MV-4-11 (cell line): ENCODE measurements at regions not wholly inside any gene's neighbourhood (a gene's known extent, or its start where the extent isn't known, plus 50 kb on each side); places are given as distances from the start of the nearest gene placed in this dataset.

Experiments
- DNase-seq: peaks from one replicate; lab custom pipeline; 2025; lab: John Stamatoyannopoulos, UW

DNA sequence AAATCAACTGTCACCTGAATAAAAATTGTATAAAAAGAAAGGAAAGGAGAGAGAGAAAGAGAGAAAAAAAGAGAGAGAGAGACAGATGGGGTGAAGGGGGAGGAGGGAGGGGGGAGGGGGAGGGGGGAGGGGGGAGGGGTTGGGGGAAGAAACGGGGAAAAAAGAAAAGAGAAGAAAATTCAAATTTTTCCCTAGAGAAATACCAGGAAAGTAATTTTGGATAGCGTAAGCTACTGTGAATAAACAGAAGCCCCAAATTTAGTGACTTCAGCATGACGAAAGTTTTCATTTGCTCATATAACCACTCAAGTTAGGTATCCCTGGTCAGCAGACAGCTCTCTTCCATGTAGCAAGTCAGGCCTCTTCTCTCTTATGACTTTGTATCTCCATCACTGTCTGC, 289.4 kb upstream of the MYOCD start:
- no peak for DNase-seq

DNA sequence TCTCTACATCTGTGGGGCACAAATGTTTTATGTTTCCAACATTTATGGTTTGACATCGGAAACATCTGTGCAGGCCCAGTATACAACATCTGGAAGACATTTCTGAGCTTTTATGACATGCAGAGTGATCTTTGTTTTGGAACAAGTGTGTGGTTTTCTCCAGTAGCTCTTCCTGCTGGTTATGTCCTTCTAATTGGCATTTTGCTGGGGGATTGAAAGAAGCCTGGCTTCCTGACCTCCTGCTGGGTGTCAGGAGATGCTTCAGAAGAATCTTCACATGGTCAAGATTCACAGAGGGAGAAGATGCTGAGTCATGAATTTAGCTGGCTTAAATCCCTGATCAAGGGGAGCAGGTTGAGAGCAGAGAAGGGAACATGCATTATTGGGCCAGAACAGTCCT, 279.5 kb upstream of the MYOCD start:
- no peak for DNase-seq

DNA sequence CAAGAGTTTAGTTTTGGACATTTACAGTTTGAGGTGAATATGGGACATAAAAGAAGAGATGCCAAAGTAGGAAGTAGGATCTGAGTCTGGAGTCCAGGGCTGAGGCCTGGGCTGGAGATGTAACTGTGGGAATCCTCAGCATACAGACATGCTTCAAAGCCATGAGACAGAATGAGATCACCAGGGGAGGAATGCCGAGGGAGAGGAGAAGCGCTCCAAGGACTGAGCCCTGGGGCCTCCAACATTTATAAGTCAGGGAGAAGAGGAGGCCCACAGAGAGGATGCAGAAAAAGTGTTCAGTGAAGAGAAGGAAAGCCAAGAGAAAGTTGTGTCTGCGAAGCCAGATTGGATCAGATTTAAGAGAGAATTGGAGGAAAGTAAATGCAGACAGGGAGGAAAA, 277.5 kb upstream of the MYOCD start:
- DNase-seq: no peak

DNA sequence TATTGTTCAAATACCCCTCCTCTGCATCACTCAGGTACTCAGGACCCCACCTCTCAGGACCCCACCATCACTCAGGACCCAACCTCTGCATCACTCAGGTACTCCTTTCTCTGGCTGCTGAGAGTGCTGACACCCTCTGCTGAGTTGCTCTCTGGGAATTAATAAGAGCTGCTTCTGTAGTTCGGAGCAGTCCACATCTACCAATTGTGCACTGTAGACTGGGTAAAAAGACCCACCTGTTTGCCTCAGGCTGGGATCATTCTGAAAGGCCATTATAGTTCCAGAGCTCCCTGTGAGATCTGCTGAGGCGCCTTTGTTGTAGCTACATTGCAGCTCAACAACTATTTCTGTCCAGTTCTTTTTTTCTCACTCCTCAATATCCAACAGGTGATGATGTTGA, 276.3 kb upstream of the MYOCD start:
- DNase-seq: no peak

DNA sequence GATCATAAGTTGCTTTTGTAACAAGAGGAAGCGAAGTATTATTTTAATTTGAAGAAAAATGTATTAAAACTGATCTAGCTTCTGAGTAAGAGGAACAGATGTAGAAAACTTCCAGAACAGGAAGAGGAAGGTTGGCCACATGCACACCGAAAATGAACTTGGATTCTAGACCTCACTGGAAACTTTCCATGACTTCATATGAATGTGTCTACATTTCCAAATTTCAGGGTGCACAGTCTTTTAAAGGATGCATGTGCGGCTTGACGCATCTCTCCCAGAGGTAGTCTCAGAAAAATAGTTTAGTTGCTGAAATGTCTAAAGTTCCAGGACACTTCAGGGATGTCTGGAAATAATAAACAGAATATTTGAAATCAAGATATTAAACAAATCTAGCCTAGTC, 275.1 kb upstream of the MYOCD start:
- DNase-seq: no peak

DNA sequence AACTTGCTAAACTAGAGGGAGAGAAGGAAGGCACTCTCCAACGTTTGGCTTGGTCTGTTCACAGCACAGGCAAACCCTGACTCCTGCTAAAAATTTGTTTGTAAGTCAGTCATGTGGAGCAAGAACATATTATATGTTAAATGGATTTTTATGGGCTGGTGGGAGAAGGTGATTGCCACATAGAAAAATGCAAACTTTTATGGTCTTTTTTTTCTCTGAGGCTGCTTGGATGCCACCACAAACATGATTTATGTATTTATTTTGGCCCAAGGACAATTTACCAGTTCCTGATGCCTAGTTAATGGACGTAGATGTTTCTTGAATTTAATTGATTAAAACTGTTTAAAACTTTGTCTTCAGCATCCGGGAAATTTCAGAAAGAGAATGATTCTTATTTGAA, 274.2 kb upstream of the MYOCD start:
- no peak for DNase-seq

DNA sequence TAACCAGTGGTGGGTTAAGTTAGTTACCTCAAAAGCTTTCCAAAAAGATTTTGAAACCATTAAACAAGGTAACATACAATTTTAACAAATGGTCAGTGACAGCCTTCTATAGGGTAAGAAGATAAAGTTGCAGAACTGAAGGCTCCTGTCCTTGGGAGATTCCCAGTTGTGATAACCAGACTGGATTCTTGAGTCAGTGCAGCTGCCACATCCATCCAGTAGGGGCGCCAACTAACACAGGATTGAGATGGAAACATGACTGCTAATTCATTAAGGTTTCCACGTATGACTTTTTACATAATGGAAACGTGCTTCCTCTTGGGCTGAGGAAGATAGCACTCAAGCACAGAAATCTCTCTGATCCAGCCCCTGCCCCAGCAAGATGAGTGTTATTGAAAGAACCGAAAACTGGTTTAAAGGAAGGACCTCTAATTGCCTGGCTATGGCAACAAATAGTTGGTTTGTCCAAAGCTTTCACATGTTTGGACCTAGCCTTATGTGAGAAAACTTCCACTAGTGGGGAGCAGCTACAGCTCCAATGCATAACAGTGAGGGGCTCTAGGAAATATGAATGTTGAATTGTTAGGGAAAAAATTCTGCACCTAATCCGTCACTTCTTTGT, 269.8 kb upstream of the MYOCD start:
- DNase-seq: no peak

DNA sequence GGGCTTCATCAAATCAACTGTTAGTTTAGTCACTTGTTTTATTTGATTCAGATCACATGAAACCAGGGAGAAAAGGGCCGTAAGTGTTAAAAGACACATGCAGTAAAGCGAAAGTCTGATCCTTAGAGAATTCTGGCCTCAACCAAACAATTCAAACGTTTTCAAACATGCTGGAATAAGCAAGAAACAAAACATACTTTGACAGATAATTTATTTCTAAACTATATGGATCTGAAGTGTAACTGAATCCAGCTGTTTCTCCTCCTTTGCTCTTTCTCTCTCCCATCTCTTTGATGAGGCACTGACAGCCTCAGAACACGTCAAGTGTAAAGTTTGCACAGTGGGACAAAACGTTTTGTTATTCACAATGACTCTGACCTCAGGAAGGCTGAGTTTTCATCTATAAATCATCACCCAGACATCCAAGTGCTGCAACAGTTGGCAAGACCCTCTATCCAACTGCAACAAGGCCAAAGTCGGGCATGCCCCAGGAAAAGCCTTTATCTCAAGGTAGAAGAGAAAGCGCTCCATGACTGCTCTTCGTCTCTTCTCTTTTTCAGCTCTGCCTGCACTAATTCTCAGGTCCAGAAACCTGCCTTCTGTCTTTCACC, 267.1 kb upstream of the MYOCD start:
- no peak for DNase-seq

DNA sequence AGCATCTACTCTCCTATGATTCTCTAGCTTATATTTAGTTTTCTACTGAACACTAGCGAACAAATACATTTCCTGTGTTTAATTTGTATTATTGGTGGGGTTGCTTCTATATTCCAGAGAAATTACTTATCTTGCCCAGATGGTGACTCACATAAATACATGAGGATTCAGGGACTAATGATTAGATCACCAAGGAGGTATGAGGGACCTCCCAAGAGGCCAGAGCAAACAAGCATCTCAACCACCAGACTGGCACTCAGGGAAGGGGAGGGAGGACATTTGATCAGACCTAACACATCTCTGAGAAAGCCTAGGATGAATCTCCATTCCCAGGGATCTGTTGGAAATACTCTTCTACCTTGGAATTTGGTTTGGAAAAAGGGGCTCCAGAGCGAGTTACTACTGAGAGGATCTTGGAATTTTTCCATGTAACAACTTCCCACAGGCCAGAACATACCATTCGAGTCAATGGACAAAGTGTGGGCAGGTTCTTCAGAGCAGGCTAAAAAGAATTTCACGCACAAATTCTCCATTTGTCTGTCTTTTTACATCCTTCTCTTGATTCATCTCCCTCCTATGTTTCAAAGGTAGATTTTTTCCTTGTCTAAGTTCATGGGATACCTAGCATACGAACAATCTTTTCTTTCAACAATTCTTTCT, 262.6 kb upstream of the MYOCD start:
- DNase-seq: no peak

DNA sequence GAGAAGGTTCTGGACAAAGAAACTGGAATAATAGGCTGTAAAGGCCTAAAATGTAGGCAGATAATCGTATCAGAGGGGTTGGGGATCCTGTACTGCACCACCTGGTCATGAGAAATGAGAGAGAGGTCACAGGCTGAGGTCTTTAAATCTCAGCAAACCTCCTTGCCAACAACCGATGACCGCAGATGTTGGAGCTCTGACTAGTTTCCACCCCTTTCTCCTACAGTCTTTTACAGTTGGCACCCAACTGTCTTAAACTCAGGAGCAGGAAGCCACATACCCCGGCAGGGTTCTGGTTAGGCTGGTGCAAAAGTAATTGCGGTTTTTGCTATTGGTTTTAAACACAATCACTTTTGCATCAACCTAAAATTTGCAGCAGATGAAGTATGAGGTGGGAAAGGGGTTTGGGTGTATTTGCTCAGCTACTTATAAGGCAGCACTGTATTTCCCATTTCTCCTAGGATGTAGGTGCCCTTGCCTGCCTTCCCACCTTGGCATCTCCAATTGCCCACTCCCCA, 261.8 kb upstream of the MYOCD start:
- DNase-seq: no peak

DNA sequence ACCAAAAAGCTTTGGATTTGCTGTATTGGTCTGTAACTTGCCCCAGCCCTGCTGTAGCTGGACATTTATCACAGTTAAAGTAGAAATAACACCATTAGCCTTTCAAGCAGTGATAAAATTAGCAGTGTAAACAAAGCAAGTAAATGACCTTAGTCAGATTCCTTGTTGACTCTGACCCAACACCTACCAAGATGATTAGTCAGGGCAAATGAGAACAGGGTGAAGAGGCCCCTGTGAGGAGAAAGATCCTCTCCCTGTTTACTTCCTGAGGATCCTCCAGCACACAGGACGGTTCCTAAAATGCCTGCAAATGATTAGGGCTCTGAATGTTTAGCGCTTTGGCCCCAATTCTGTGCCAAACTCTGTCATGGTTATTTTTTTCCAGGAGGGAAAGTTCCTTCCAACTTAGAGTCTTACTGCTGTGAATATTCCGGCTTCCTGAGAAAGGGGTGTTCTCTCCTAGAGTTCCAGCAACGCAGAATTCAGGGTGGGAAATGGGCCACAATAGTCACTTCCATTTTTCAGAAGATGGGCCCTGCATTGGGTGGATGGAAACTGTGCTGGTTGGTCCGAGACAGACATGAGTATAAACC, 259.0 kb upstream of the MYOCD start:
- no peak for DNase-seq

DNA sequence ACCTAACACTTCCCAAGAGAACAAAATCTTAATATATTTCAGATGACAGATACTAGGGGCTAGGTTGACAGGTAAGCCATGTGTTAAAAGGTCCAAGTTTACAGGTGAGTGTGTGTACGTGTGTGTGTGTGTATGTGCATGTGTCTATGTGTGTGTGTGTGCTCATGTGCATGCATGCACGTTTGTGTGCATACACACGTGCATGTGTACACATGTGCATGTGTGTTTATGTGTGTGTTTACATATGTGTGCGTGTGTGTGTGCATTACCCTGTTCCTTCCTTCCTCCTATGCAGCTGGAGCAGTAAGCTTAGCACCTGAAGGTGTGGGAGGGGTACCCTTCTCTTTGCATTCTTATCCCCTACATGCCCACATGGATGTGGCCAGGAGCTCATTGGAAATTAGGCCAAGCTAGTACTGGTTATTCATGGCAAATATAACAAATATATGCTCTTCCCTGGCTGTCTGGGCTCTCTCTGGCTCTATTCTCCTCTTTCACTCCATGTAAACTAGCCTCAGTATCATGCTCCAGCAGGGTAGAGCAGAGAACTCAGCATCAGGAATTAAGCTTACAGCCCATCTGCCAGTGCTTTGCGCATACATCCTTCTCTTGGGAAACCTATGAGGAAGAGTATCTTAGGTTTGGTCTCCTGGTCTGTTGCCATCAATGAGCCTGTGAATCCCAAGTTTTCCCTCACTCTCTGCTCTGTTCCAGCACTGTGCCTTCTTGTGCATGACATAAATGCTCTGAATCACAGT, 258.0 kb upstream of the MYOCD start:
- DNase-seq: no peak

DNA sequence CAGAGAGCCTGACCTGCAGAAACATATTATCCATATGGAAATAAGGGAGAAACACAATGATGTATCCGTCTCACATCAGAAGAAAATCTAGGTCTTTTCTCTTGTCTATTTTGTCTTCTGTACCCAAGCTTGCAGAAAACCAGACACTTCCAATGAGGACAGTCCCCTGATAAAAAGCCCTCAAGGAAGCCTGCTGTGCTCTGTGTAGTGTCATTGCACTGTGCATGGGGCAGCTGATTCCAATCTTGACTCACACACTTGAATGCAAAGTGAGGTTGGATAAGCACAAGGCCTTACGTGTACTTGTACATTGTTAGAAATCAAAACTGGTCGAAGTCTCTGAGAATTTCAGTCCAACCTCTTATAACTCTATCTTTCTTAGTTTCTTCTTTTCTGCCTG, 256.6 kb upstream of the MYOCD start:
- DNase-seq: no peak

DNA sequence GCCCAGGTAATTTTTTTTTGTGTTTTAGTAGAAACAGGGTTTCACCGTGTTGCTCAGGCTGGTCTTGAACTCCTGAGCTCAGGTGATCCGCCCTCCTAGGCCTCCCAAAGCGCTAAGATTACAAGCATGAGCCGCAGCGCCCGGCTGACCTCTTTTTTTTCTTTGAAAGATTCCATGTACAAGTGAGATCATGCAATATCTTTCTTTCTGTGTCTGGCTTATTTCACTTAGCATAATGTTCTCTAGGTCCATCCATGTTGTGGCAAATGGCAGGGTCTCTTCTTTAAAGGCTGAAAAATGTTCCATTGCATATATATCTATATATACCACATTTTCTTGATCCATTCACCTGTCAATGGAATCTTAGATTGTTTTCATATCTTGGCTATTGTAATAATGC, 255.0 kb upstream of the MYOCD start:
- DNase-seq: no peak

DNA sequence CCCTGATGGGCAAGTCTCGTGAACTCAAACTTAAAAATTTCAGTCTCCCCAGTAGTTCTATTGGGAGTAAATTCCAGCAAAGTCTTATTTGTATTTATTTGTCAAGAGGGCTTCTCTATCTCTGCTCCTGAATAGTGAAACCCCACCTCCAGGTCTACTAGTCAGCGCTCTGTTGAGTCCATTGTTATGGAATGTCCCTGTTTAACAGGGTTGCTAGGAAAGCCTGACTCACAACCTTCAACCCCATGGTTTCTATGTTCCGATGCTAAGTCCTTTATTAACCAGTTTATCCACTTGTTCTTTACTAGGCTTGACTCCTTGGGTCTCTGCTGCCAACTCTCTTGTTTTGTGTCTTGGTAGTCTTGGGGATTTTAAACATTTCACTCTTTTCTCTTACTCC, 250.7 kb upstream of the MYOCD start:
- no peak for DNase-seq

DNA sequence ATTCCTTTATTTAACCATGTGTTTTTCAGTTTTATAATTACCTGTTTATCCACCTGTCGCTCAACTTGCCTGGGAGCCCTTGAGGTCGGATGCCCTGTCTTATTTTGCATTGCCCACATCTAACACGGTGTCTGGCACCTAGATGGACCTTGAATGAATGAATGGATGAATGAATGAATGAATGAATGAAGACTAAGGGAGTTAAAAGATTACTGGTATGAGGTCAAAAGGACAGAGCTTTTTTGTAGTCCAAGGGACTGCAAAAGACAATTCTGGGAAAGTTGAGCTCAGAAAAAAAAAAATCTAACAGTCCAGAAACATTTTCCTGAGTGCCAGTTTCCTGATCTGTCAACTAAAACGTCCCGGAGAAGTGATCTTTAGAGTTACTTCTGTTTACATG, 244.6 kb upstream of the MYOCD start:
- DNase-seq: no peak

DNA sequence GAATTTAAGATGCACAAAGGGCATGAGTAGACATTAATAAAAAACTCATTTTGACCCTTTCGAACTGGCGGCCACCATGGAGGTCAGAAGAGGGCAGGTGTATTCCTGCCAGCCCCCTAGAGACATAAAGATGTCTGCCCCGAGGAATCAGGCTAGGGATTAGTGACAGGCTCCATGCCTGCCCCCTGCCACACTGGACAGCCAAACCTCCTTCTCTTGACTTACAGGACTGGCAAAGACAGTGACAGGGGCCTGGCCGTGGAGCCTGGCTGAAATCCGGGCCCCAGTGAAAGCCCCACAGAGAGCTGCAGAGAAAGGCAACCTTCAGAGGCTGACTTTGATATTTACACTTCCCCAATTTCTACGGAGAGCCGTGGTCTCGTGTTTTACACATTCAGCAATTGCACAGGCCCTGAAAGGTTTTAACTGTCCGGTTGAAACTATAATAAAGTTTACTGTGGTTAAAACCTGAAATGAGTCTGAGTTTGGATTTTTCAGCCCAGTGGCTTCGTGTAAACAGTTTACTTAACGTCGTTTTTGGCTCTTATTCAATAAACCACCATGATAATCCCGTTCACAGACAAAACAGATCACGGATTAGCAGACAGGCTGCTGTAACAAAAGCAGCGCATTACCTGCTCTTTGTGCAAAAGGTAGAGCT, 243.9 kb upstream of the MYOCD start:
- DNase-seq: no peak

DNA sequence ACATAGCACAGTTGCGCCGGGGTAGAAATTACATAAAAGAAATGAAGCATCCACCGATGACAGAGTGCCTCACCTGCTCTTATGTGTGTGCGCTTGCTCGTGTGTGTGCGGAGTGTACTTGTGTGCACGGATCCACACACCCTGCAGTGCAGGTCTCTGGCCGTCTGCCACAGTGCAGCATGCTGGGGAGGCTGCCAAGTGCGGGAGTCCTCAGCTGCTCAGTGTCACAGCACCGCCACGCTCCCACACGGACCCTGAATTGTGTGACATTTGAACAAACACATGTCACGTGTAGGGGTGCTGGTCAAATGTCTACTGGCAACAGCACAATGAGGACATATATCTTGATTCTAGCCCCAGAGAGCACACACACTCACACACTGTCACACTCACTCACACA, 243.0 kb upstream of the MYOCD start:
- DNase-seq: no peak

DNA sequence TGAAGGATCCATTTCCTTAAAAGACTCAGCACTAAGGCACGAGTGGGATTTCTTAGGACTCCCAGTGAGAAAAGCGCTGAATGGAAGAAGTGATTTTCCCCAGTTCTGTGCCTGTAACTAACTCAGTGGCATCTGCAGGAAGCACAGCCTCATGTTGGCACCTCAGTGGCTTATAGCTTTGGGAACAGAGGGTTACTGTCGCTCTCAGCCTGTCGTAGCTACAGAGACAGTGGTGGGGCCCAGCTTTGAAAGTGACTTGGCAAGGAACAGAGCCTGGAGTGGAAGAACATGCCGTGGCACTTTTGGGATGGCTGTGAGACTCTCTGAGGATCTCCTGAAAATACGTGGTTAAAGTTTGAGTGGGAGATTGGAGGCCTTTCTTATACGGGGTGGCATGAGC, 242.4 kb upstream of the MYOCD start:
- no peak for DNase-seq

DNA sequence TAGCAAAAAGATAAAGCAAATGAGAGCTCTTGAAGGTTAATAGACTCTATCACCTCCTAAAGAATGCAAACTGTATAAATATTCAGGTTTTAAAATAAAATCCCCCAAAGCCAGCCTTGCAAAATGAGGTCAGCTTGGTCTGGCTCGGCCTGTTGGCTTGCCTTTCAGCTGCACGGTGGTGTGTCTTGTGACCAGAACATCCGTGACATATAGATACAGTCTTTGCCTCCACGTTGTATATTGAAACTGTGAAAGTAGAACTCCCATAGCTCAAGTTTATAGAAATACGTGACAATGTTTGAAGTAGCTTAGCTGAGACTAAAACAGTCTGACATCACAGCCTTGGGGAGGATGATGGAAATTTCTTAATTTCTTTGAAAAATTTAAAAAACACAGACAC, 236.6 kb upstream of the MYOCD start:
- DNase-seq: no peak

DNA sequence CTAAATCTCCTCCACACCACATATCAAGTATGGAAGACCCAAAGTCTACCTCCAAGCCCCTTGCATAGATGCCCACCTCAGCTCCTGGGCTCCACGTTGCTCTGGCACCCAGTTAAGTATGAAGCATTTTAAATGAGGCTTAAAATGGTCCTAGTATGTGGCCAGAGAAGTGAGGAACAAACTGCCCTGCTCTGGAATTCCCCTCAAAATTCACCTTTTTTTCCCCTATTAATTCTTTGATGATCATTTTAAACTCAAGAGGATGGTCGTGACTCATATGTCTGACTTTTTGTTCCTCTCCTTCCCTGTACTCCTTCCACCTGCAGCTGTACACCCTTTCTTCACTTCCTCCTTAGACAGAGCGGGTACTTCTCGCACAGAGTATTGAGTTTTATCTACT, 234.5 kb upstream of the MYOCD start:
- DNase-seq: no peak

DNA sequence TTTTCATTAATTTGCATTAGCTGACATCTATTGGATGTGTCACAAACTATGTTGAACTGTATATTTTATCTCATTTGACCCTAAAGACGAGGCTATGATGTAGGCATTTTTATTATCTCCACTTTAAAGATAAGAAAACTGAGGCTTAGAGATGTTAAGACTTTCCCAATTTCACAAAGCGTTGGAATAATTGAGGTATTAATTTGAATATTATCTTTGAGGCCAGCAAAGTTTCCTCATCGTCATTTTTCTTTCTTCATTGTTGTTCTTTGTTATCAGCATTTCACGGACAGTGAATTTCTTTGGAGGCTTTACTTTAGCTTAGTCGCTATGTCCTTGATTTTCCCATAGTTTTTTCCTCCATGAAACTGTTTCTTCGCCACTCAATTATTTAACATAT, 227.5 kb upstream of the MYOCD start:
- DNase-seq: no peak
